Mucosa of gallbladder (tissue), 1 donor: ENCODE measurements at regions not wholly inside any gene's neighbourhood (a gene's known extent, or its start where the extent isn't known, plus 50 kb on each side); places are given as distances from the start of the nearest gene placed in this dataset.
"Not testable (repeated sequence)": the region's sequence is repeated elsewhere in the genome, so short reads cannot be mapped to it uniquely, and the experiment has no call there.

Experiments
- DNase-seq: peaks from one replicate; pipeline ENCODE4 v3.0.0-alpha.2; 2020; ENCODE audit warnings: low spot score
- donor health status: DM: no; HTN: no; CAD: no.

GRCh38 chr7:152905949-152906348 is 146.4 kb downstream of the ACTR3B start:
- no peak for DNase-seq

DNA sequence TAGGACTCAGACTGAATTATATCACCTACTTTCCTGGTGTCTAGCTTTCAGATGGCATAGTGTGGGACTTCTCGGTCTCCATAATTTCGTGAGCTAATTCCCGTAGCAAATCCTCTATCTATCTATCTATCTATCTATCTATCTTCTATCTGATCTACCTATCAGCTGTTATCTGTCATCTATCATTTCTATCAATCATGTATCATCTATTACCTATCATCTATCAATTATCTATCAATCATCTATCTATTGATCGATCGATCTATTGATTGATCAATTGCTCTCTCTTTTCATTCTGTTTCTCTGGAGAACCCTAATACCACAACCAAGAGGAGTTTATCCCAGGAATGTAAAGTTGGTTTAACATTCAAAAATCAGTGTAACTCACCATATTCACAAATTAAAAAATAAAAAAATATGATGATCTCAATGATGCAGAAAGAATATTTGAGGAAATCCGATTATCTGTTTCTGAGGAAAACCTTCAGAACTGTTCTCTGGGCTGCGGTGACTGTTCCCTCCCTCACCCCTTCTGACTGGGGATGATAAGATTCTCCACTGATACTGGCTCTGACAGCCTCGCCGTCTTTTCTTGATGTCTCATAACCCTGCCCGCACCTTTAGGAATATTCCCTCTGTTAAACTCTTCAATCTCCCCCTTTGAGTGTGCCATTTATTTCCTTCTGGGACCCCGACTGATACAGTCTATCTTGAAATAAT is 147.7 kb downstream of the ACTR3B start:
- DNase-seq = no peak

GRCh38 chr7:152909280-152909679 is 149.7 kb downstream of the ACTR3B start:
- no peak for DNase-seq

GRCh38 chr7:152909683-152910544 is 150.4 kb downstream of the ACTR3B start:
- DNase-seq = no peak

GRCh38 chr7:152910545-152911225 is 151.1 kb downstream of the ACTR3B start:
- no peak for DNase-seq

DNA sequence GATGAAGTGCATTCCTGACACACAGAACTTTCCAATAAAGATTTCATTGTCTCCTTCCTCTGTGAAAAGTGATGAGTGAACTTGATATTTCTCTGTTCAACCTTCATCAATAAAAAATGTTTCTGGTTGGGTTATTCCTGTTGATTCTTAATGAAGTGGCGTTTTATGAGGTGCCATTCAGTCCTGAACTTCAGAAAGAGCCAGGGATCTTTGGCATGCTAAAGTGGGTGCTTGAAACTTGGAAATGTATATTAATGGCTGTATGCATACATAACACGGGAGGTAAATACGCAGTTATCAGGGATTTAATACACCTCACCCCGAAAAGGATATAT is 151.6 kb downstream of the ACTR3B start:
- no peak for DNase-seq

- DNase-seq = no peak
Measured at GRCh38 chr7:152911922-152912321, 152.4 kb downstream of the ACTR3B start.

GRCh38 chr7:152912511-152912910 is 153.0 kb downstream of the ACTR3B start:
- DNase-seq = no peak

- no peak for DNase-seq
Measured at GRCh38 chr7:152913492-152913891, 153.9 kb downstream of the ACTR3B start.

GRCh38 chr7:152914014-152914844 is 154.7 kb downstream of the ACTR3B start:
- no peak for DNase-seq

- not testable (repeated sequence) for DNase-seq
Measured at GRCh38 chr7:152914845-152915102, 155.2 kb downstream of the ACTR3B start.

DNA sequence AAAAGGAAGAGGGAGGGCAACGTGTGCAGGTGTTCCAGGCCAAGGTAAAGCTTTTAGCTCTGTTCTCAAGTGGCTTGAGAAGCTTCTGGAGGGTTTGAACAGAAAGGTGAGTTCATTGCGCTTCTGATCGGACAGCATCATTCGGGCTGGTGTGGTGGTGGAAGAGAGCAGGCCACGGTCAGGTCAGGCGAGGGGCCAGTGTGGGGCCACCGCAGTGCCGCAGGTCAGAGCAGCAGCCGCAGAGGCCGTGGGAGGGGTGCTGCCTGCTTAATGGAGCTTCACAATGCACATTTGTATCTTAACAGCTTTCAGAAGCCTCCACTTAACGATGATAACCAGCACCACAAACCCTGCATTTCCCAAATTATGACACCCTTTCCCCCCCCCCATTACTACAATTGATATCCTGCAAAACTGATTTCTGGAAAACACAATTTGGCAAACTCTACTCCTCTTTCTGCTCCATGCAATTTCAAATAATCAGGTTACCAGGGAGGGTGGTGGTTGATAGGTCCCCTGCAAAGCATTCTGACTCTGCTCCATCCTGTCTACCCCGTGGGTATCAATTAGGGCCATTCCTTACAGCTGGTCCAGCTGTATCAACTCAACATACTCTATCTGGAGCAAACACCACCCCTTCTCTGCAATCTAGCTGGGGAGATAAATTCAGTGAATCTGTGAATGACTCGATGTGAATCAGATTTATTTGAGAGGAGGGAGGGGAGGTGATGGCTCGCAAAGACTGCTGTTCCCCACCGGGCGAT is 162.9 kb downstream of the ACTR3B start:
- no peak for DNase-seq

DNA sequence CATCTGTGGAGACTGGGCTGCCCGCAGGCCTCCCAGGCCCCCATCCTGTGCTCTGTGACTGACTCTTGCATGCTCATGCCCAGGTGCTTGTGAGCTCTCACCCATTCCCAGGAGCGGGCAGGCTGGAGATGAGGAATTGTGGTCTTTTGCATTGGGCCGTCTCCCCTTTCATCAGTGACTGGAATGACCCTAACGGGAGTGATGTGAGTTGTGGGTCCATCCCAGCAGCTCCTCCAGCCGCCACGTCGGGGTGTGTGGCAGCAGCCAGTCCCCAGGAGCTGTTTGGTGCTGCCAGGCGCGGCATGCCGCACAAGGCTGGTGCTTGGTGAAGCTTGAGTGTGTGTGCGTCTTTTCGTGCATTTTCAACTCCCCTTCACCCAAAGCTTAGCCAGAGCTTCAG is 164.2 kb downstream of the ACTR3B start:
- DNase-seq = no peak

DNA sequence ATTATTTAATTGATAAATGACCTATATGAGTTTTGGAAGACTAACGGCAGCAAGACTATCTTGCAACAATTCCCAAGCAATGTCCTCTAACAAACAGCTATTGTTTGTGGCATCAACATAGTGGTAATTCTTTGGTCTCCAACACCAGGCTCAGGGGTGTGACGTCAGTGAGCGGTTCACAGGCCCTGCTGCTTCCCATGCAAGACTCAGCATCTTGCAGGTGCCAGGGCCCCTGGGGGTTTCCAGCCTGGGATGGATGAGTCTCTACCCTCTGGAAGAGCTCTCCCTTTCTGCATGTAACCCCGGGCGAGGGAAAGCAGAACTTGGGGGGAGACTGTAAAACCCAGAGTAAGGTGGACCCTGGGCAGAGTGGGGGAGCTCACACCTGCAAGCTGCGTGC is 164.7 kb downstream of the ACTR3B start:
- DNase-seq = no peak

DNA sequence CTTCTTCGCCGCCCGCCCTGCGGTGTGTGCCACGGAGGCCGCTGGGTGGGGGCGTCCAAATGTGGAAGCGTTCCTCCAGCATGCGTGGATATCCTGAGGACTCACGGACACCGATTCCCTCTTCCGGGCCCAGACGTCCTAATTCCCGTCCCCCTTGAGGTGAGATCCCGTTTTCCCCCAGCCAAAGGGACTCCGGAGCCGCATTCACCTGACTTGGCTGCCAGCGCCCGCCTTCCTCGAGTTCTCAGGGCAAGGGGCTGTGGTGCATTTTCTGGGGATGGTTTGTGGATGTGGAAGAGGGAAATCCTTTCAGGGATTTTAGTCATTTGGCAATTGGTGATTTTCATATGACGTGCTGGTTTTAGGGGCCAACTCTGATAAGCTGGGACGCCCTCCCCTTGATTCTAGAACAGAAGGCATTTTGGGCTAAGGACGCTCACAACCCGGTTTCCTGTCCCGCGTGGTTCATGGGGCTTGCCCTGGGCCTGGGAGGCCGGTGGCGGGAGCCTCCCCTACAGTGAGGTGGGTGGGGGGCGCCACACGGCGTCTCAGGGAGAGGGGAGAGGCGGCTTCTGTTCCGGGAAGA is 165.4 kb downstream of the ACTR3B start:
- DNase-seq = no peak

DNA sequence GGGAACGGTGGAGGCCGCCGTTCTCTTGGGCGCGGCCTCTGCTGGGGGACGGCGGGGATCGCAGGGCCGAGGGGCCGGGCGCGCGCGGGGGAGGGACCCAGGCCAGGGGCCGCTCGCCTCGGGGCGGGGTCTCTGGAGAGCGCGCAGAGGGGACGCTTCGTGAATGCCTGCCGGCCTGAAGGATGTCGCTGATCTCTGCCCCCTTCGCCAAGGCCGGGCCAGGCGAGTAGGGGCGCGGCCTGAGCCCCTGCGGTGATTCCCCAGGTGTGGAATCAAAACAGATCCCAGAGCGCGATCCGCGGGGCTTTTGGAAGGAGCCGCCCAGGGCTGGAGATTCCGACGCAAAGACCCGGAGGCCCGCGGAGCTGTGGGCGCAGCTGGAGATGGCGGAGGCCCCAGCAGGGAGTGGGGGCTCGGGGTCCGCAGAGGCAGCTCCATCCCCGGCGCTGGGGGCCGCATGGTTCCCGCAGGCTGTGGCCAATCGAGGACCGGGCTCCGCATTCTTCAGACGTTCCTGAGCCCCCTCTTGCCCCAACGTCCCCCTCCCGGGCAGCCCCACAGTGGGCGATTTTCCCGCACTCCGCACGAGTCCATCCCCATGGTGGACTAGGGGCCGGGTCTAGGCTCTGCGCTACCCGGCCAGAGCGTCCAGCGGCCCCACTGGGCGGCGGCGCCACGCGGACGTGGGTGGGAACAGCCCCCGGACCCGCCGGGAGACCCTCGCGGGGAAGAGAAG is 166.0 kb downstream of the ACTR3B start:
- no peak for DNase-seq

DNA sequence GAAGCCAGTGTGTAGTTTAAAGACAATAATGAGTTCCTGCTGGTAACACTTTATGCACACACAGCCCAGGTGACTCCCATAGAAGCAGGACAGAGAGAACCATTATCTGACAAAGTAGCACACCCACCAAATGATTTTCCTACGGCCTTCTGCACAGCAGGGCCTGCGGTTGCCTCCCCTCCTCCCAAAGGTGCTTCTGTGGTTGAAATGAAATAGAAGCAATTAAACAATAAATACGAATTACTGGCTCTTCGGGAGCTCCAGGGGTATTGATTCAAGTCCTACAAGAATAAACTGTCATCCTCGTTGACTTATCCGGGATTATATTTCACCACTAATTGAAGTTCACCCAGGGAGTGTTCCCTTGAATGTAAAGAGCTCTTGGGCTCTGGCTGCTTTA is 172.1 kb downstream of the ACTR3B start:
- no peak for DNase-seq

- no peak for DNase-seq
Measured at GRCh38 chr7:152937282-152937681, 177.7 kb downstream of the ACTR3B start.

DNA sequence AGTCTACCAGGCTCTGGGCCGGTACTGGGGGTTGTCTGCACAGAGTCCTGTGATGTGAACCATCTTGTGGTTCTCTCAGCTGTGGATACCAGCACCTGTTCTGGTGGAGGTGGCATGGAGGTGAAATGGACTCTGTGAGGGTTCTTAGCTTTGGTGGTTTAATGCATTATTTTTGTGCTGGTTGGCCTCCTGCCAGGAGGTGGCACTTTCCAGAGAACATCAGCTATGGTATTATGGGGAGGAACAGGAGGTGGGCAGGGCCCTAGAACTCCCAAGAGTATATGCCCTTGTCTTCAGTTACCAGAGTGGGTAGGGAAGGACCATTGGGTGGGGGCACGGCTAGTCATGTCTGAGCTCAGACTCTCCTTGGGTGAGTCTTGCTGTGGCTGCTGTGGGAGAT is 187.1 kb downstream of the ACTR3B start:
- not testable (repeated sequence) for DNase-seq

DNA sequence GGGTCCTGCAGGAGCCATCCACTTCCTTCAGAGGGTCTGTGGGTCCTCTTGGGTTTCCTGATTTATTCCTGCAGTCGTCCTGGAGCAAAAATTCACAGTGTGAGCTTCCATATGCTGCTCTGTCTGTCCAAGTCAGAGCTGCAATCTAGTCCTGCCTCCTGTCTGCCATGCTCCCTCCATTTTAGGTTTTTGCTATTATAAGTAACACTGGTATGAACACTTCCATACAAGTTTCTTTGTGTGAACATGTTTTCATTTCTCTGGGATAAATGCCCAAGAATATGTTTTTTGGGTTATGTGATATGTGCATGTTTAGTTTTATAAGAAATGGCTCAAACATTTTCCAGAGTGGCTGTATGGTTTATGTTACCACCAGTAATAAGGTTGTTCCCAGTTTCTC is 188.1 kb downstream of the ACTR3B start:
- DNase-seq = no peak
